ENCODE measurements at regions not wholly inside any gene's neighbourhood (a gene's known extent, or its start where the extent isn't known, plus 50 kb on each side); places are given as distances from the start of the nearest gene placed in this dataset.

DNA sequence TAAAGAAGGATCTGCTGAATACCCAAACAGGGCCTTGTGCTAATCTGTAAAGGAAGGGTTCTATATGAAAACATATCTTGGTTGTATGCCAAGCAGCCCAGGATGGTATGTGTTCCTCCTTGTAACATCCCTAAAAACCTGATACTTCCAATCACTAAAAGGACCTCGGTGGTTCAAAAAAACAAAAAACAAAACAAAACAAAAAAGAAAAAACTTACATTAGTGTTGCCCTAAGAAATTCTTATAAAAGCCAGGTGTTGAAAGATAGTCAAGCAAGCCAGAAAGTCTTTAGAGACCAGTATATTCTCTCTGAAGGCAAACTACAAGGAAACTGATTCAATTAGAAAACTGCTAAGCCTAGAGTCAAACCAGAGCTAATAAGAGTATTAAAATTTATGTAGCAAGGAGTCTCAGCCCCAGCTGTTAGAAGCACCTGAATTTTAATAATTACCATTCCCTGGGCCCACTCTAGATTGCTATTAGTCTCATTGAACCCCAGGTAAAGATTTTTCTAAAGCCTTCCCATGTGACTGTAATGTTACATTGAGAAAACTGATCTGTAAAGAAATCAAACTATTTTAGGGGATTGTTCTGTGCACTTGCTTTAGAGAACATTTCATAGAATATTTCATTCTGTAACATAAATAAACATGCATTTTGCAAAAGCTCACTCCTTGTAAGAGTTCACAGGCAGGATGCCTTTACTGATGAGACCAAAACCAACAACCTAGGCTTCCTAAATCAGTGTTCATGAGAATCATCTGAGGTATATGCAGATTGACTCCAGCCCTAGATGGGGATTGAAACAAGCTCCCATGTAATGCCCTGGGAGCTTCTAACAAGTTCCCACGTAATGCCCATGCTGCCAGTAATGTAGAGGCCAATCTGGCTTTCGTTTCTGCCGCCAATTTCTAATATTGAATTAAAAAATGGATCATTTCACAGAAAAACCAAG is 95.2 kb upstream of the BTN3A2 start:
- peak overlapping the region; percentile 54 for H3K4me3 ChIP-seq (ENCODE audit: control insufficient read depth, low read depth, low read length)
- DNase-seq (ENCODE audit: low read depth): no peak
- TF ChIP-seq, protein P1, sequence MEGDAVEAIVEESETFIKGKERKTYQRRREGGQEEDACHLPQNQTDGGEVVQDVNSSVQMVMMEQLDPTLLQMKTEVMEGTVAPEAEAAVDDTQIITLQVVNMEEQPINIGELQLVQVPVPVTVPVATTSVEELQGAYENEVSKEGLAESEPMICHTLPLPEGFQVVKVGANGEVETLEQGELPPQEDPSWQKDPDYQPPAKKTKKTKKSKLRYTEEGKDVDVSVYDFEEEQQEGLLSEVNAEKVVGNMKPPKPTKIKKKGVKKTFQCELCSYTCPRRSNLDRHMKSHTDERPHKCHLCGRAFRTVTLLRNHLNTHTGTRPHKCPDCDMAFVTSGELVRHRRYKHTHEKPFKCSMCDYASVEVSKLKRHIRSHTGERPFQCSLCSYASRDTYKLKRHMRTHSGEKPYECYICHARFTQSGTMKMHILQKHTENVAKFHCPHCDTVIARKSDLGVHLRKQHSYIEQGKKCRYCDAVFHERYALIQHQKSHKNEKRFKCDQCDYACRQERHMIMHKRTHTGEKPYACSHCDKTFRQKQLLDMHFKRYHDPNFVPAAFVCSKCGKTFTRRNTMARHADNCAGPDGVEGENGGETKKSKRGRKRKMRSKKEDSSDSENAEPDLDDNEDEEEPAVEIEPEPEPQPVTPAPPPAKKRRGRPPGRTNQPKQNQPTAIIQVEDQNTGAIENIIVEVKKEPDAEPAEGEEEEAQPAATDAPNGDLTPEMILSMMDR (IDR thresholded peaks at IDR 0.05; ENCODE audit: control insufficient read depth, insufficient read depth, low read depth, low read length, missing control alignments): no peak

DNA sequence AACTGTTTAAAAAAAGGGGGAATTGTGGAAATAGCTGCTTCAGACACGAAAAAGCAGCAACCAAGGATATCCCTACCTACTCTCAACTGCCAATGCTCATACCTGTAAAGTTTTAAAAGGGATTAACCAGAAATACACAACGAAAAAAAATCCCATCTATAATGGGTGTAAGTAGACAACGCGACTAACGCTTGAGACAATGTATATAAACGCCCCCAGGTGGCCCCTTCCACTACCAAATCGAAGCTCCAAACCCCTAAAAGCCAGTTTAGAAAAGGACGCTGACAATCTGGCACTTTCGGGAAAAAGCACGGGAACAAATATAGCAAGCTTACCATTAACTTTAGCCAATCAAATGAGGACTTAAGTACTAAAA is 94.5 kb upstream of the BTN3A2 start:
- no peak for DNase-seq (ENCODE audit: low read depth)
- TF ChIP-seq, protein P1 (IDR thresholded peaks at IDR 0.05; ENCODE audit: control insufficient read depth, insufficient read depth, low read depth, low read length, missing control alignments): no peak
- H3K4me3 ChIP-seq (ENCODE audit: control insufficient read depth, low read depth, low read length): peak overlapping the region; percentile 54

DNA sequence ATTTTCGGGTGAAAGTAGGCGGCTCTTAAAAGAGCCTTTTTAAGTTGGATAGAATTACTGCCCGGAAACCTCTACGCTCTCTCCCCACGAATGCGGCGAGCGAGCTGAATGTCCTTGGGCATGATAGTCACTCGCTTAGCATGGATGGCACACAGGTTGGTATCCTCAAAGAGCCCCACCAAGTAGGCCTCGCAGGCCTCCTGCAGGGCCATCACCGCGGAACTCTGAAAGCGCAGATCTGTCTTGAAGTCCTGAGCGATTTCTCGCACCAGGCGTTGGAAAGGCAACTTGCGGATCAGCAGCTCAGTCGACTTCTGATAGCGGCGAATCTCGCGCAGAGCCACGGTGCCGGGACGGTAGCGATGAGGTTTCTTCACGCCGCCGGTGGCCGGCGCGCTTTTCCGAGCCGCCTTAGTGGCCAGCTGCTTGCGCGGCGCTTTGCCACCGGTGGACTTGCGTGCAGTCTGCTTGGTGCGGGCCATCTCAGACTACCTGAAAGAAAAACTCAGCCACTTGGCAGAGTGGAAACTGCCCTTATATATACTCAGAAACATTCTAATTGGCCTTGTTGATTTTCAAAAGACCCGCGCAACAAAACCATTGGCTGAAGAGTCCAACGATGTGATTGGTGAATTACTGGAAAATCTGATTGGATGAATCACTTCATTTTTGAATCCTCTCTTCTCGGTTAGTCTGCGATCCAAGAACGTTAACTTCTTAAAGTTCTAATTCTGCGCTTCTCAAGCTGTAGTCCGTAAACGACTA is 93.9 kb upstream of the BTN3A2 start:
- TF ChIP-seq, protein P1 (IDR thresholded peaks at IDR 0.05; ENCODE audit: control insufficient read depth, insufficient read depth, low read depth, low read length, missing control alignments): no peak
- H3K4me3 ChIP-seq (ENCODE audit: control insufficient read depth, low read depth, low read length): peak overlapping the region; percentile 54
- peak; percentile 44 for DNase-seq (ENCODE audit: low read depth)

DNA sequence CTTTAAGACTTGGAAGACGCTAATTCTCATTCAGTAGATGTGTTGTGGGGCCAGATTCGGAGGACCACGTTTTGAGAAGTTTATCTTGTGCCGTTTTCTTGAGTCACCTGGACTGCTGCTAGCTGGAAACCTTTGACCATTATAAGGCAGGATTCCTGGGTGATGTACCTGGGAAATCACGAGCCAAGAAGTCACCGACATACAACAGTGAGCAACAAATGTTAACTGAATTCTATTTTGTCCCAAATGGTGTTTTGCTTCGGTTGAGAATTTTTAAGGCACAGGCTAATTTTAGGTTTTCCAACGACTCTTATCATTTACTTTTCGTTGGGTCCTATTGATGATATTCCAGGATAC is 93.4 kb upstream of the BTN3A2 start:
- no peak for DNase-seq (ENCODE audit: low read depth)
- TF ChIP-seq, protein P1 (IDR thresholded peaks at IDR 0.05; ENCODE audit: control insufficient read depth, insufficient read depth, low read depth, low read length, missing control alignments): no peak
- H3K4me3 ChIP-seq (ENCODE audit: control insufficient read depth, low read depth, low read length): peak overlapping the region; percentile 54

DNA sequence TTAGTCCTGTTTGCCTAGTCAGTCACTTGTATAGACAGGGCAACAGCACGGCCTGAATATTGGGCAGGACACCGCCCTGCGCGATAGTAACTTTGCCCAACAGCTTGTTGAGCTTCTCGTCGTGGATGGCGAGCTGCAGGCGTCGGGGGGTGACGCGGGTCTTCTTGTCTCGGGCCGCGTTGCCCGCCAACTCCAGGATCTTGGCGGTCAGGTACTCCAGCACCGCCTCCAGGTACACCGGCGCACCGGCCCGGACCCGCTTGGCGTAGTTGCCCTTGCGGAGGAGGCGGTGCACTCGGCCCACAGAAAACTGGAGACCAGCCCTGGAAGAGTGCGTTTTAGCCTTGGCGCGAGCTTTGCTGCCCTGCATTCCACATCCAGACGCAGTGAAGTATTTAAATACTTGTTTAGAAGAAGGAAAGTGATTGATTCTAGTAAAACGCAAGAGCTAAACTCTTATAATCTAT is 92.8 kb upstream of the BTN3A2 start:
- TF ChIP-seq, protein P1 (IDR thresholded peaks at IDR 0.05; ENCODE audit: control insufficient read depth, insufficient read depth, low read depth, low read length, missing control alignments): no peak
- DNase-seq (ENCODE audit: low read depth): no peak
- peak overlapping the region; percentile 54 for H3K4me3 ChIP-seq (ENCODE audit: control insufficient read depth, low read depth, low read length)

DNA sequence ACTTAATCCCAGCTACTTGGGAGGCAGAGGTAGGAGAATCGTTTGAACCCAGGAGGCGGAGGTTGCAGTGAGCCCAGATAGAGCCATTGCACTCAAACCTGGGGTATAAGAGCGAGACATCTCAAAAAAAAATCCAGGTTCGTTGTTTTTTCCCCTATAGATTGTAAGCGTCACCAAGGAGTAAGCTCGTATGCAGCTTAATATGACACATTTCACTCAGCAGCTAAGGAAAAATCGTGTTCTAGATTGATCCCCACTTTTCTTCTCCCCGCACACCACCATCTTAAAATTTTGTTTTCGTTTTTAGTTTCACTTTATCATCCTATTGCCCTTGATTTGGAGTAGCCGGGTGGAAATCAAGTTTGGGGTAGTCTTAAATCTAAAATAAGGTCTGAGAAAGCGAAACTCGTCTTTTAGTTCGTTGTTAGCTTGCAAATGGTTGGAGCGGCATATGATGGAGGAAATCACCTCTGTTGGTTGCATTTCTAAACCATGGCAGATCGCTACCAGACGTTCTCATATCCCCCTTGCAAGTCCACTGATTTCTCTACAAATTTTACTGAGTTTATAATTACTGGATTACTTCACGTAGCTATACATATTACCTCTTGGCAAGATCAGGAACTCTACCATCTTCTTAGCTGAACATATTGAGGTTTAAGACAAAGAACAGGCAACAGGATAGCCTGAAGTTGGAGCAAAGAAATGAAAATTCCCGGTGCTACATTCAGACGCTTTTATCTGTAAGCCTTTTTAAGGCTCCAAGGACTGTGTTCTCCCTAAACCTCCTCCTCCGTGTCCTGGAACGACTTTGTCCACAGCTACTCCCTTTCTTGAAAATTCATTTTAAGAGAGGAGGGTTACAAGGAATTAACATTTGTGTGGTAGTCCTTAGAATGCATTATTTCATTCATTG is 91.1 kb upstream of the BTN3A2 start:
- H3K4me3 ChIP-seq (ENCODE audit: control insufficient read depth, low read depth, low read length): peak overlapping the region; percentile 61

More for the DNA sequence above, 91.1 kb upstream of the BTN3A2 start:
- no peak for DNase-seq (ENCODE audit: low read depth)
- TF ChIP-seq, protein P1 (IDR thresholded peaks at IDR 0.05; ENCODE audit: control insufficient read depth, insufficient read depth, low read depth, low read length, missing control alignments): no peak
